ENCODE measurements at regions not wholly inside any gene's neighbourhood (a gene's known extent, or its start where the extent isn't known, plus 50 kb on each side); places are given as distances from the start of the nearest gene placed in this dataset.
"Not testable (repeated sequence)": the region's sequence is repeated elsewhere in the genome, so short reads cannot be mapped to it uniquely, and the experiment has no call there.

- no peak for DNase-seq
Measured at GRCh38 chr6:19157486-19157885, 679.7 kb upstream of the ID4 start.

- DNase-seq = no peak
Measured at GRCh38 chr6:19158586-19158985, 678.6 kb upstream of the ID4 start.

GRCh38 chr6:19159089-19159488 is 678.1 kb upstream of the ID4 start:
- peak; percentile 63 for DNase-seq

GRCh38 chr6:19159561-19159960 is 677.6 kb upstream of the ID4 start:
- DNase-seq = no peak

- DNase-seq = no peak
Measured at GRCh38 chr6:19160081-19160730, 677.0 kb upstream of the ID4 start.

- DNase-seq = no peak
Measured at GRCh38 chr6:19167251-19167650, 669.9 kb upstream of the ID4 start.

GRCh38 chr6:19169366-19169765 is 667.8 kb upstream of the ID4 start:
- DNase-seq = no peak

GRCh38 chr6:19175023-19175422 is 662.1 kb upstream of the ID4 start:
- DNase-seq = no peak

GRCh38 chr6:19180348-19181072 is 656.7 kb upstream of the ID4 start:
- peak; percentile 4 for DNase-seq

GRCh38 chr6:19181211-19181610 is 656.0 kb upstream of the ID4 start:
- no peak for DNase-seq

- no peak for DNase-seq
Measured at GRCh38 chr6:19193624-19194023, 643.5 kb upstream of the ID4 start.

GRCh38 chr6:19204445-19204844 is 632.7 kb upstream of the ID4 start:
- no peak for DNase-seq

GRCh38 chr6:19205076-19205475 is 632.1 kb upstream of the ID4 start:
- no peak for DNase-seq

- DNase-seq = no peak
Measured at GRCh38 chr6:19209202-19209601, 628.0 kb upstream of the ID4 start.

GRCh38 chr6:19210849-19211590 is 626.1 kb upstream of the ID4 start:
- no peak for DNase-seq

GRCh38 chr6:19214231-19214630 is 622.9 kb upstream of the ID4 start:
- DNase-seq = no peak

- no peak for DNase-seq
Measured at GRCh38 chr6:19219931-19220330, 617.2 kb upstream of the ID4 start.

GRCh38 chr6:19231878-19232561 is 605.1 kb upstream of the ID4 start:
- no peak for DNase-seq

GRCh38 chr6:19245656-19246055 is 591.5 kb upstream of the ID4 start:
- no peak for DNase-seq

- not testable (repeated sequence) for DNase-seq
Measured at GRCh38 chr6:19247181-19247580, 590.0 kb upstream of the ID4 start.

GRCh38 chr6:19256123-19256522 is 581.0 kb upstream of the ID4 start:
- not testable (repeated sequence) for DNase-seq

GRCh38 chr6:19261642-19262041 is 575.5 kb upstream of the ID4 start:
- no peak for DNase-seq

- DNase-seq = no peak
Measured at GRCh38 chr6:19268117-19268516, 569.1 kb upstream of the ID4 start.

Data from fibroblast of skin of abdomen (primary cell).